ENCODE measurements at regions not wholly inside any gene's neighbourhood (a gene's known extent, or its start where the extent isn't known, plus 50 kb on each side); places are given as distances from the start of the nearest gene placed in this dataset.
"Not testable (repeated sequence)": the region's sequence is repeated elsewhere in the genome, so short reads cannot be mapped to it uniquely, and the experiment has no call there.

DNA sequence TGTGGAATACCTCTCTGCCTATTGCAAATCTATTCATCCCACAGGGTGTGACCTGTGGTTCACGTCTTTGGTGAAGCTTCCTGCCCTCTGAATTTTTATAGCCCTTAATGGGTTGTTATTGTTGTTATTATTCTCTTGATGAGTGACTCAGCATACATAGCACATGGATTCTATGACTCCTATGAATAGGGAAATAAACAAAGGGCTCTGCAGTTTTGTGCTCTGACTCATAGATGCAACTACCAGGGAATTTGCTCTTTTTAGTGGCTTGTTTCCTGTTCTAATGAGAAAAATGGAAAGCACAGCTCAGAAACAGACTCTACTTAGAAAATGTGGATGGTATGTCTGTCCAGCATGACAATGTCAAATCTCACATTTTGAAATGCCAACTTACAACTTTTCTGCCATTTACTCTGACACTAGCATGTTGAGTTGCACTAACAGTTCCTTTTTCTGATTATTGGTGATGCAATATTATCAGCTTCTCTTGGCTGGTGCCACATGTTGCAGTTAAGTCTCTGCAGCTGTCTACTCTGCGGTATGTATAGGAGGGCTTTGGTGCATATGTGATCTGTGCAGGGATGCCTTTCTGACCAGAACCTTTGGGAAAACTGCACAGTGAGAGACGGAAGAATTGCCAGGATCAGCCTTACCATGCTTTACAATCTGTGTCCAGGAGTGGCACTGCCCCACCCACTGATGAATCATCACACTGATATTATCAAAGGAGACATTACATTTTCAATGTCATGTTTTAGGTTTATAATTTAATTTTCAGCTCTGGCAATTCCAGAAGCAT, 996.4 kb upstream of the WWC1 start:
- no peak for DNase-seq

DNA sequence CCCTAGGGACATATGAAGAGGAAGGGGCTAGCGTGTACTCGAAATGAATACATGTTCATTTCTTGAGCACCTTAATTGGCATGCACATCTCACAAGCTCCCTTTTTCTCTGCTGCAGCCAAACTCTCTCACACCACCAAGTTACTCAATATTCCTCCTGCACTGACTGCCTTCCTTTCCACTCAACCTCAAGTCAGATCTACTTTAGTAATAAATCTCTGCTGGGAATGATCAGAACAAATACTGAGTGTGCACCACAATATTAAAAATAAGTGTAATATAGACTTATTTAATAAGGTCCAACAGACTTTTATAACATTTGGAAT, 995.8 kb upstream of the WWC1 start:
- no peak for DNase-seq

DNA sequence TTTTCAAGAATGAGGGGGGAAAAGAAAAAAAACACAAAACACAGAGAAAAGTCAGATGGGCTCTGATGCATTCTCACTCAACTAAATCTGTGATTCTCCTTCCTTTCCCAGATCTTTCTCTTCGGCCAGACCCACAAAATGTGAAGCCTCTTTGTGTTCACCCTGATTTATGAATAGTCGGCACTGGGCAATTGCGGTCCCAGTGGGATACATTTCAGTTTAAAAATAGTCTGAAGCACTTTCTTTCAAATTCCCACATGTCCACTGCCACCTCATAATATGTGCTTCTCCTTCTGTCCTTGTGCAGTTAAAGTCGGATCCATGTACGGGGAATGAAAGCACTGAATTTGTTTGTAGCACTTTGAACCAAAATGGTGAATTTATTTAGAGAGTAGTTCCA, 995.4 kb upstream of the WWC1 start:
- DNase-seq = no peak

DNA sequence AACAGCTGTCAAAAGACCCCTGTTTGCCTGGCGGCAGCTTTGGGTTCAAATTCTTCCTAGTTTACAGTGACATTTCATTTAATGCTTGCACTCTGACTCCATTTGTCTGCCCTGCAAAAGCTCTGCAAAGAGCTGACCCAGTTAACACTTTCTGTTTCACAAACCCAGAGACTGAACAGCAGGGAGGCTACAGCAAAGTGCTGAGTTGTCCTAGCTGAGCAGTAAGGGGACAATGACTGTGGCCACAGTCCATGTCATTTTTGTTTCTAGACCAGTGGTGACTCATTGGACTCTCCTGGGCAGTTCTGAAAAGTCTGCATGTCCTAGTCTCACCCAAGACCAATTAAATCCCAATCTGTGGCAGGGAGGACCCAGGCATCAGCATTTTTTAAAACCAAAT, 994.8 kb upstream of the WWC1 start:
- no peak for DNase-seq

DNA sequence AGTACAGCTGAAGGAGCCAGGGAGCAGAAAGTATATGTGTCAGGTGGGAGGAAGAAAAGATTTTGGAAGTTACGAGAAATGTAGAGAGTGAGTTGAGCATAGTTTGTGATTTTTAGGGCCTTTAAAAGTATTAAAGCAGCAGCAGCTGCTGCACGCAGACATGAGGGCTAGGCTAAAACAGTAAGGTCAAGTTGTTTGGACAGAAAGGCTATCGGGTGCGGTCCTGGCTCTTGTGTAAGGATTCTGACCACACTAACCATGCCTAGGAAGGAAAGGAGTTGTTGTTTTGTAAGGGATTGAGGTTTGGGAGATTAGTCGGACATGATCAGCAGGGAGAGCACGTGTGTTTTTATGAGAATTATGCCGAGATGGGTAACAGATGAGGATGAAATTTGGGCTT, 991.6 kb upstream of the WWC1 start:
- not testable (repeated sequence) for DNase-seq

DNA sequence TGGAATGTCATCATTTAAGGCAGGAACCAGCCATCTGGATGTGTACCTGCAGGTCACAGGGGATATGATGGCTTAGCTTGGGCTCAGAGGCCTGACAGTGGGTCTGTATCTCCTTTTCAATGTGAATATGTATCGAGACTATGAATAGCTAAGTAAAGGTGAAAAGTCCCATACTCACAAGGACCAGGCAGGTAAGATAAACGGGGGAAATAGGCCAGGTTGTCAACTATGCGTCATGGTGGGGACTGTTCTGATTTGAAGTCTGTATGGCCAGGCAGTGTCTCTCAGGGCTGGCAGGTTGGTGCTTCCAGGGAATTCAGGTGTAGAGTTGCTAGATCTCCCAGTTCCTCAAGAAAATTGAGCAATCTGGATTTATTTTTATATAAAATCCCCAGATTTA, 987.9 kb upstream of the WWC1 start:
- no peak for DNase-seq

DNA sequence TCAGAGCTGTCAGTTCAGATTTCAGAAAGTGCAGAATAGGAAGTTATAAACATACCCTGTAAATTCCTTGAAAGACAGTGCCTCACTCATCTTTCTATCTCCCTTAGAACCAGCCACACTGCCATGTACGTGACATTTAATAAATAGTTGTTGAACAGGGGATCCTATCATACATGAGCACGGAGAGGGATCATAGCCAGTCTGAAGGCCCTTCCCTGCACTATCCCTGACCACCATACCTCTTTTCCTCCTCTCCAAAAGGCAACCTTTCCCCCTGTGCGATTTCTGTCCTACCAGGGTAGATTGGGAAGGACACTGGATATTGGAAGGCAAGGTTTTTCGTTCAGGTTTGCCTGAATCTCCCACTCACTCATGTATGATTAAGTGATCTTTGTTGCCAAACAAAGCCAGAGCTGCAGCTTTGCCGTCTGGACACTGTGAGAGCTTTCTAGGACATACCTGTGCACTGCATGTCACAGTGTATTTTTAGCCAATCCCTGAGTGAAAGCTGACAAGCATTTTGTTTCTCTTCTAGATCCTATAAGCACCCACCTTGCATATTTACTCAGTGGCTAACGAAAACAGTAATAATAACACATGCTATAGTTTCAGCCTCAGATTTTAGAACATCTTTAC, 986.5 kb upstream of the WWC1 start:
- no peak for DNase-seq

DNA sequence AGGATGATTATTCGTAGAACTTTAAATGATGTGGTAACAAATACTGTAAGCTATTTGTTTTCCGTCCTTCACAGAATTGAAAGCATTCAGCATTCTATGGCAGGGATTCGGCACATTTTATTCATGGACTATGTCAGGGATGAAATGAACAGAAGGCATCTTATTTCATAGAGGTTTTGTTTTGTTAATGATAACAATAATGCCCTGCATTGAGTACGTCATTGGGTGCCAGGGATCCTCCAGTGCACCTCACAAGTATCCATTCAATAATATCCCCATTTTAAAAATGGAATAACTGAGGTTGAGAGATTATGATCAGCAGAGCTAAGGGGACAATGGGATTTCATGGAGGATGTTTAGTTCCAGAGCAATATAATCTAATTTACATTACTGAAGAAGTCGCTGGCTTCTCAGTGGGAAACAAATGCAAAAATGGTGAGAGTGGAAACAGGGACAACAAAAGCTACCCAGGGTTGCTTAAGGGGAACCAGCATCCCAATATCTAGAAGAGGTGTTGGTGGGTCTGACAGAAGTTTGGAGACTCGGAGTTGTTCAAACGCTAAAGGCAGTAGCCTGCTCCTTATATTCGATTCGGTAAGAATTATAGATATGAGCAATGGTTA, 985.7 kb upstream of the WWC1 start:
- no peak for DNase-seq

DNA sequence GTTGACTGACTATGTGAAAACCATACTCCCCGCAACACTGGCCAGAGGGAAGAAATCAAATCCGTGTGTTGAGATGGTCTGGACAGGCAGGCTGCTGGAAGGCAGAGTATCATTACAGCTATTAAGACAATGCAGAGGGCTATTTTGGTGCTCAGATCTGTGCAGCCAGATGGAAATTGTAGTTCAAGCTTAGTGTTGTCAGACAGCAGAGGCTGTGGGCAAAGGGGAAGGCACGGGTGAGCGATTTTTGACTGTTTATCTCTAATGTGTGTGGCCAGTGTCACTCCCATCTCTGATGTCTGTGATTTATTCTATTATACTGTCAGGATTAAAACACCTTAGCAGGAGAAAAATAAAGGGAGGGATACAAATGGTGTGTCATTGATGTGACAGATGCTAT, 984.4 kb upstream of the WWC1 start:
- DNase-seq = no peak

DNA sequence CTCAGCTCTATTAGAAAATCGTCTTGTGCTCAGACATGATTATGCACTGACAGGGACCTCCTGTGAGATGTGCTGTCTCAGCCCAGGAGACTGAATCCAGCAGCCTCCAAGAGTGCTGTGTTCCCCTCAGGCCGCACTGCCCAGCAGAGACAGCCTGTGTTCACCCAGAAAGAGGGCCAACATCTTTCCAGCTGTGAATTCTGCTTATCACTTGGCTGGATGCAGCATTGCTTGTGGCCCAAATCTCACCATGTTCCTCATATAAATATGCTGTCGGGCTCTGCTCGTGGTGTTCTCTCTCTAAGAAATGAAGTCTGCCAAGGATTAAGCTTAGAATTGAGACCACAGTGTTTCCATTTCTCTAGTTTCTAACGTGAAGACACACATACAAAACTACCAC, 983.0 kb upstream of the WWC1 start:
- DNase-seq = no peak

DNA sequence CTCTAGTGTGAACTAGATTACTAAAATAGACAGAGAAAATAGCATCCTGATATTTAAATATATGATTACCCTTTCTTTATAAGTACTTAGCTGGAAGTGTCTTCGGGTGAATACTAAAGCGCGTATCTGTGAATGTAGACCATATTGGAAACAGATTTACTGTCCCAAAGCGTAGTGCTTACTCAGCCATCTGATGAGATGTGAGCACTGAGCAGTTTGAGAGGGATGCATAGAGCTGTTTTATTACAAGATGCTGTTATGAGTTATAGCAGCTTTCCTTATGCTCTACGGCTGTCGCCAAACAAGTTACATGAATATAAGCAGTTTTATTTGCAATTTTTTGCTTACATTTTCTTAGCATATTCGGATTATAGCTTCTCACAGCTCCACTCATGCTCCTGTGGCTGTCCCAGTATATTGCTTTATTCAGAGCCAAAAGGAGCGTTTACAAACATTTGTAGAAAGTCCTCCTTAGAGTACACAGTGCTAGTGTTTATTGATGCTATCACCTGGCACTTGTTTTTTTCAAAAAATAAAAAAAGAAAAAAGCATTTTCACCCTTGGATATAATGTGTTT, 981.4 kb upstream of the WWC1 start:
- no peak for DNase-seq

DNA sequence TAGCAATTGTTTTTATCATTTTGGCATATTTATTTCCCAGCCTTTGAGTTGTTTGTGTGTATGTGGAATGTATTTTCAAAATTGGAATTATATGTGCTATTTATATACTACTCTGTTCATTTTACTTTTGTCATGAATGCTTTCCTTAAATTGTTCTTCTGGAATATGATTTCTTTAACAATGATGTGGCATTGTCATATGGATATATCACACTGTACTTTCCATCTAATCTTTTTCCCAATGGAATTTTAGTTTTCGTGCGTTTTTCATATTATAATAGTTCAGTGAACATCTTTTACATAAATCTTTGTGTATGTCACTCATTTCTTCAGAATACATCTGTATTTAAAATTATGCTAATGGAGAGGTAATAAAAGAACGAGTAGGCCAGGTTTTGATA, 980.1 kb upstream of the WWC1 start:
- no peak for DNase-seq

DNA sequence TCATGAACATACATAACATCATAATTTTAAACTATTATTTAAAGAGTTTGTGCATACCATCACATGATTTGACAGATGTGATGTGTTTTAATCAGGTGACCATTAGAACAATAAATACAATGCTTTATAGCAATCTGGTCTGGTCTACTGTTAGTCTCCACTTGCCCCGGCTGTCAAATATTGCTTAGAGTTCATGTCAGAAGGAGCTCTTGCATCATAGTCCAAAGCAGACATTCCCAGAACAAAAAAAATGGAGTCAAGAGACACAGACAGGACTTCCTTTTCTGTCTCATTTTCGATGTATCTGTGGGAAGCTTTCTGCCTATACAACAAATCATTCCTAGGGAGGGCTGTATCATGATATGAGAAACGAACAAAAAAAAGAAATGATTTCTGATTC, 979.2 kb upstream of the WWC1 start:
- no peak for DNase-seq

DNA sequence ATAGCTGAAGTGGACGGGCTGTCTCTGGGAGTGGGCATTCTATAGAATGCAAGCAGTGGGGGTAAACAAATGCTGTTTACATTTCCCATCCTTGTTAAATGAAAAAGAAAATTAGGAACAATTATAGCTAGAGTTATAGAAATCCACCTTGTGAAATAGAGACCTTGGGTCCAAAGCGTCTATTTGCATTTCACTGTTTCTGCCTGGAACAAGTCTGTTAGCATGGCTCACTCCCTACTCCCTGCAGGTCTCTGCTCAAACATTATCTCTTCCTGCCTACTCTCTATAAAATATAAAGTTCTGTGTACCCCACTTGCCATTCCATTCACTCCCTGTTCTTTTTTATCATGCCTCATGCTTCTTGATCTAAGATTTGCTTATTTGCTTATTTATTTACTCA, 975.7 kb upstream of the WWC1 start:
- no peak for DNase-seq

DNA sequence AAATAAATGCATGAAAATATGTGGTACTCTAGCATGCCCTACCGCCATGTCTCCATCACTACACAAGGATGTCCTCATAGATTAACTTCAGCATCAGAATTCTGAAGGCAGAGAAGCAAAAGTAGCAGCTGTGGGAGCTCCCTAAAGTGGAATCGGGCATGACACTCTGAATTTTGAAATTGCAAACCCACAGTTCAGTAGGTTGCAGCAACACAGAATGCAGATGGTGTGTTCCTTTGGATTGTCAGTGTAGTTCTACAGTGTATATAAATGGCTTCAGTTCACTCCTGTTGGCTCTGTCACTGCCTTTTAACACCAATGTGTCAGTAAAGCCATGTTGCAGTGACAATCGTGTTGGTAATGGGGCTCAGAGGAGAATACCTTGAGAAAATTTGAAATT, 973.6 kb upstream of the WWC1 start:
- DNase-seq = no peak

DNA sequence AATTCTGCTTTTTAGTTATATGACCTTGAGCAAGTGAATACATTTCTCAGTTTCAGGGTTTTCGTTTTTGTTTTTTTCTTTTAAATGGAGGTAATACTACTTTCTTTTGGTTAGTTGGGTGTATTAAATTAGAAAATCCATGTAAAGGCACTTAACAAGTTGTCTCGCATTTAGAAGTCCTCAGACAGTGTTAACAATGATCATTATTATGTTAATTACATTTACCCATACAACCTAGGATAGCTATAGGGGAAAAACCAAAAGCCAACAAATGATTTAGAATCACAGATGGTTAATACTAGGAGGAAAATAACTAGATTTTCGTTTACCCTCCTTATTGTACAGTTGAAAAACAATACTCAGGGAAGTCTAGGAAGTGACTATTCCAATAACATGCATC, 972.2 kb upstream of the WWC1 start:
- DNase-seq = no peak

DNA sequence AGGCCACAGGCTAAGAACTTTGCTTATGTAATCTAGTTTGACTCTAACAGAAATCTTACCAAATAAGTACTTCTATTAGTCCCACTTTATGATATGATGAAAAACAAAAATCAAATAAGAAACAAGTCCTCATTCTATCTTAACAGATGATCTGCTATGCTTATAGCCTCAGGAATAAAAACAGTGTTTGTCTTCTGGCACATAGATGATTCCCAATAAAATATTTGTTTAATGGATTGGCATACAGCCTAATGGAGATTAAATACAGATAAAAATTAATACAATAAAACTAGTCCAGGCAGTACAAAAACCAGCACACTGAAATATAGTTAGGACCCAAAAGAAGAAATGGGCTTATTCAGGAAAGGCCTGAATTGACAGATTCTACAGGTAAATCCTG, 971.4 kb upstream of the WWC1 start:
- no peak for DNase-seq

DNA sequence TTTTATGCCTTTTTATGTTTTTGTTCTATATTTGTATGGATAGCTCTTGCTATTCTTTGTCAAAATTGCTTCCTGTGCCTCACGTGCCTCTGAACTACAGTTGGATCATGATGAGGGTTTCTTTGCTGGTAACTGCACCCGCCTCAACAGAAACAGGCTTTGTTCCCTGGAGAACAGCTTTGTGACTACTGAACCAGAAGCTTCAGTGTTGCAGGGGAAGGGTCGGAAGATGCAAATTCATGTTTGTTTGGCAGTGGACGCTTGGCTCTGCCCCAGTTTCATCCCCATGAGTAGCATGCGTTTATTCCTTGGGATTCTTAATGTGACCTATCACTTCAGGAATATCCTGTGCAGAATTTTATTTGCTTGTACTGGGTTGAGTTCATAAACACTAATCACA, 959.1 kb upstream of the WWC1 start:
- no peak for DNase-seq

DNA sequence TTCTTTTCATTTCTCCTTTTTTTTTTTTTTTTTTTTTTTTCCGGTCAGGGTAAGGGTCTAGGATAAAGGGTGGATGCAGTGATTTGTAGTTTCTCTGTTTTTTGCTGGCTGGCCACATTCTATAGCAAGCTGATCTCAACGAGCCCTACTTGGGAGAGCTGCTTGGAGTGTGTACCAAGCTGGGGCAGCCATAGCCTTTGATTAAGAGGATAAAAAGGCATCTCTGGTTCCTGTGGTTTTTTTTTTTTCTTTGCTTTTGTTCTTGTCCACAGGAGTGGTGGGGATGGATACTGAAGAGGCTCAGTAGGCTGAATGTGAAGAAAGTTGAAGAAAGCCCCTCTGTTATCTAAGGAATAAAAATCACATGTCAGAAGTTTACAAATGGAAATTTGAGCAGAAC, 955.3 kb upstream of the WWC1 start:
- no peak for DNase-seq

DNA sequence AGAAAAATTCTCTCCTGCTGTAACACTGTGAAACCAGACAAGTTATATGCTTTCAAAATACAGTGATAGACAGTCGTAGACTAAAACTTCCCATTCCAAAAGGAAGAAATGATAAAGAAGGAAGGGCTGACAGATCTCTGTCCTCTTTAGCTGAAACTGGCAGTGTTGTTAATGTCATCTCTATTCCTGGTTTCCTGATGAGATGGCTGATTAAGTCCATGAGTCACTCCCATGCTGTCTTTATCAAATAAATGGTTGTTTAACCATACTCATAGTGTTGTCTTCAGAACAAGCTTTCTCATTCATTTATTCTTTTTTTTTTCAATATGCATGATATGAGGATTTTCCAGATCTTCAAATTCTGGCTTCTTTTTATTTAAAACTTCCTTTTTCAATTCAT, 952.2 kb upstream of the WWC1 start:
- DNase-seq = no peak

DNA sequence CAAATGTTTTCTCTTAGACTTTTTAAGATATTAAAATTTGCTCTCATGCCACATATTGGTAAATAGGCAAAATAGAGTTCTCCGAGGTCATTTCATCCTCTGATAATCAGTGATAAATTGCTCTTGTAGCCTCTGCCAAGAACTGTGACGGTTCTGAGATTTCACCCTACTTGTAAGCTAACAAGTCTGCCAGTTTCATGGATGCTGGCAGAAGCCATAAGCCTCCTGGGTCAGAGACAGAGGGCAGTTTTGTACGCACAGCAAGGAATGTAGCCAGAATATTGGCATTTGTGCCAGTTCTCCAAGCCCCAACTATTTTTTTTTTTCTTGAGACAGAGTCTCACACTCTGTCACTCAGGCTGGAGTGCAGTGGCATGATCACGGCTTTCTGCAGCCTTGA, 945.0 kb upstream of the WWC1 start:
- no peak for DNase-seq

DNA sequence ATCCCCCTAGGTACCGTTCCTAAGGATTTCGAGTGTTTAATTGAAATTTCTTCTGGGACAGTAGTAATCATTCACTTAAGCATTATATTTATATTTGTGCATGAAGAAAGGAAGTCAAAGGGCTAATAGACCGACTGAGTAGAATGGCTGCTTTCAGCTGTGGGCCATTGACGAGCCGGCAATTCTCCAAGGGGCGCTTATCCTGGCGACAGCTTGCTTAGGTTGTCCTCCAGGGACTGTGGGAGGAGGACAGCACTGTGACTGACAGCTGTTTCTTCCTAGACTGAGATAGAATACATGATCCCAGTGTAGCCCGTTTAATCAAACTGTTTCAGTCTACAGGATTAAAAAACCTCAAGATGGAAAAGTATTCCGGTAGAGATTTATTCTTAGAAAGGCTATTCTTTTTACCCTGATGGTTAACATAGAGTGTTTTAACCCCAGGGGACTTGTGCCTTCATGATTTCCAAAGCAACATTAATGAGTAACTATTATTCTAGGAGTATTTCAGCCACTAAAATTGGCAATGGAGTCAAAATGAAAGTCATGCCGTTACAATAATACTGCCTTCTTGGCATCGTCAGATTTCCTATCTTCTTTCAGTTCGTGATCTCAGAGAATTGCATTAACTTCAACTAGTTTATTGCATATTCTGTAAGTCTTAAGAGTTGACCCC, 943.1 kb upstream of the WWC1 start:
- DNase-seq = no peak

DNA sequence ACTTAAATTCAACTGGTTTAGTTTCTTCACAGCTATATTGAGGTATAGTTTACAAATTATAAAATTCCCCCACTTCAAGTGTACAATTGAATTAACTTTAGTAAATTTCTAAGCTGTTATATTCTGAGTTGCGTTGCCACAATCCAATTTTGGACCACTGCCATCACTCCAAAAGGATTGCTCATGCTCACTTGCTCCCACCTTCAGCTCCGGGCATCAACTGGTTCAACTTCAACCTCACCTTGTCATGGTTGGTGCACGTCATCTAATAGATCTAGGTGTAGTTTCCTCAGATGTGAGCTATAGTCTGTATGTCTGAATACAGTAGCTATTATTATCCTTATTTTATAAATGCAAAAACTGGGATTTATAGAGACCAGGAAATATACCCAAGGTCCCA, 942.5 kb upstream of the WWC1 start:
- no peak for DNase-seq

DNA sequence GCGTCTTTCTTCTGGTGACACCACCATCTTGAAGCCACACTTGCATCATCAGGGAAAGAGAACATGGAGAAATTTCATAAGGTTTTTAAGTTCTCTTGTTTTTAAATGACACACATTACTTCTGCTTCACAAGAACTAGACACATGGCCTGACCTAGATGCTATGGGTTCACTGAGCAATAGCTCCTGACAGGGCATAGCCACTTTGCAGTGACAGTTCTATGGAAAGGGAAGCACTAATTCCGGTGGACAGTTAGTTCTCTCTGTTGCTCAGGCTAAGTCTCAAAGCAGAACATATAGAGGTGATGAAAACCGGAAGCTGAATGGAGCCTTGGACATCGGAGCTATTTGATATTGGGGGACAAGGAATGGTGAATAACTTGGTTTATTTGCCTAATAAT, 940.1 kb upstream of the WWC1 start:
- no peak for DNase-seq

Data from COR-L47 (cell line).